ENCODE measurements at regions not wholly inside any gene's neighbourhood (a gene's known extent, or its start where the extent isn't known, plus 50 kb on each side); places are given as distances from the start of the nearest gene placed in this dataset.

DNA sequence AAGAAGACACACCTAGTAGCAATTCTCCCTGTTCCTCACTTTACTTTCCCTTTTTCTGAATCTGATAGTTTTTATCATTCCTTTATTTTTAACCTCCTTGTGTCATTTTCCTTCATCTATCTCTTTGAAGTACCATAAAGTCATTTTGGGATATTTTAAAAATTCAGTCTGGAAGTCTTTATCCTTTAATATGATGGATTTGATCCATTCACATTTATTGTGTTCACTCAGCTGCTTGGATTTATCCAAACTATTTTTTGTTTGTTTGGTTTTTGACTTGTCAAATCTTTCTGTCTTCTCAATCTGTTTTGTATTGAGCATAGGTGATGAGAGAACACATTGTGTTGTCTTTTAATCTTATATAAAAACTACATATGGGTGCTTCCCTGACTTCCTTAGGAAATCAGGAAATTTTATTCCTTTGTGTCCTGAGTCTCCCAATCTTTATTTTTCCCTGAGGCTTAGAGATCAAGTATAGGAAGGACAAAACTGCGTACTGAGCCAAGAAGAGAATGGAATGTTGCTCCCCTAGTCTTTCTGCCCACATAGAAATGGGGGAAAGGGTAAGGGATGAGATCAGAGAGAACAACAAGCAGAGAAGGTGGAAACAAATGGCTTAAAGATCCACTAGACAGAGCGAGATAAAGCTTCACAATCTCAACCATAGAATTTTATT is 132.7 kb upstream of the HABP2 start:
- TF ChIP-seq, protein P1, sequence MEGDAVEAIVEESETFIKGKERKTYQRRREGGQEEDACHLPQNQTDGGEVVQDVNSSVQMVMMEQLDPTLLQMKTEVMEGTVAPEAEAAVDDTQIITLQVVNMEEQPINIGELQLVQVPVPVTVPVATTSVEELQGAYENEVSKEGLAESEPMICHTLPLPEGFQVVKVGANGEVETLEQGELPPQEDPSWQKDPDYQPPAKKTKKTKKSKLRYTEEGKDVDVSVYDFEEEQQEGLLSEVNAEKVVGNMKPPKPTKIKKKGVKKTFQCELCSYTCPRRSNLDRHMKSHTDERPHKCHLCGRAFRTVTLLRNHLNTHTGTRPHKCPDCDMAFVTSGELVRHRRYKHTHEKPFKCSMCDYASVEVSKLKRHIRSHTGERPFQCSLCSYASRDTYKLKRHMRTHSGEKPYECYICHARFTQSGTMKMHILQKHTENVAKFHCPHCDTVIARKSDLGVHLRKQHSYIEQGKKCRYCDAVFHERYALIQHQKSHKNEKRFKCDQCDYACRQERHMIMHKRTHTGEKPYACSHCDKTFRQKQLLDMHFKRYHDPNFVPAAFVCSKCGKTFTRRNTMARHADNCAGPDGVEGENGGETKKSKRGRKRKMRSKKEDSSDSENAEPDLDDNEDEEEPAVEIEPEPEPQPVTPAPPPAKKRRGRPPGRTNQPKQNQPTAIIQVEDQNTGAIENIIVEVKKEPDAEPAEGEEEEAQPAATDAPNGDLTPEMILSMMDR (IDR thresholded peaks at IDR 0.05), result no peak
- 70% methylated on average over 1 of the region's 2 CpGs for whole genome bisulfite sequencing (ENCODE audit: insufficient coverage)
- Histone ChIP-seq H3K27ac (ENCODE audit: low read length) (no peak overlapping the region), H3K9me3 (ENCODE audit: control insufficient read depth, insufficient read depth, low read length) (peaks cover 2% of the 10 kb centered on the region), H3K36me3 (ENCODE audit: control insufficient read depth, insufficient read depth, low read length) (no peaks in the 10 kb centered on the region), H3K4me1 (ENCODE audit: control insufficient read depth, insufficient read depth, low read length) (no peaks in the 10 kb centered on the region), H3K4me3 (ENCODE audit: low read length) (no peak overlapping the region), H3K27me3 (ENCODE audit: control insufficient read depth, insufficient read depth, low read length) (no peaks in the 10 kb centered on the region)
- peaks cover 3 to 6% of the 10 kb centered on the region in 2 donors for H3K9me3 Mint-ChIP-seq
- H3K4me3 Mint-ChIP-seq, result no peak overlapping the region
- DNase-seq (no peak), ATAC-seq (no peak)
- H3K36me3 Mint-ChIP-seq, result no peaks in the 10 kb centered on the region
- H3K27ac Mint-ChIP-seq, result no peak overlapping the region
- no peaks in the 10 kb centered on the region for H3K4me1 Mint-ChIP-seq
- peaks cover 12 to 27% of the 10 kb centered on the region in 2 donors for H3K27me3 Mint-ChIP-seq (ENCODE audit: low read depth in 2 of 2)
- intact Hi-C loops (cut with micrococcal nuclease), result no loop called here

DNA sequence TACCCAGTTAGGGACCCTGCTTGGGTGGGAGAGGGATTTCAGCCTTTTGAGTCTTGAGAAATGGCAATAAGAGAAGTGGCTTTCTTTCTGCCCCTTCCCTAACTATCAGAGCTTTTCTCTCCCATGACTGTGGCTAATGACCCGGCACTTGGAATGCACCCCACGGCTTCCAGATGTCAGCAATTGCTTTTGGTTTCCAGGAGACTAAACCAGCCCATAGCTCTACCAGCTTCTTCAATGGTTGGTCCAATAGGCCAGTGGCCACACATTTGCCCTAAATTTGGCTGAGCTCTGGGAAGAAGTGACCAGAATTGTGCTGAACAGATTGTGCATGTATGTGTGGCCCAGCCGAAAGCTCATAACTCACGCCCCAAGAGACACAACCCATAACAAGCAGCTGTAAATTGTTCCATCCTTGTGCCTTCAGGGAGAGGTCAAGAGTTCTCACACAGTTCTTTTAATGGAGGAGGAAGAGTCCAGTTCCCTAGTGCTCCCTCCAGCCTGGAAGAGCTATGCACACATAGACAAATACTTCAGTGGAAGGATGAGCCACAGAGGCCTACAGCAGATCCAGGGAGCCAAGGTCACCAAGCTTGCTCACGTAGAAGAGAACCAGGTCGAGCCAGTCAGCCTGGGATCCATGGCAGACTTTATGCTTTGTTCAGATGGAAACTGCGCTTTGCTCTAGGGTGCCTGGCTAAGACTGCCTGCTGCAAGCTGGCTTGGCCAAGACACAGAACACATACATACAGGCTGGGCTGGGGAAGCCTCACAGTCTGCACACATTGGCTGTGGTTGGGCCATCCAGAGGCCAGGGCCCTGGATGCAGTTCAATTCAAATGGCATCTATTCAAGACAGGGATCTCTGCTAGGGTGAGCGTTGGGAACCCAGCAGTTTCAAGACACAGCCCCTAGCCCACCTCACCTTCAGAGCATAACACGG is 131.8 kb upstream of the HABP2 start:
- H3K27me3 ChIP-seq (ENCODE audit: control insufficient read depth, insufficient read depth, low read length), result no peaks in the 10 kb centered on the region
- H3K4me1 ChIP-seq (ENCODE audit: control insufficient read depth, insufficient read depth, low read length), result no peaks in the 10 kb centered on the region
- intact Hi-C loops (cut with micrococcal nuclease), result no loop called here
- no peak for DNase-seq
- Mint-ChIP-seq H3K9me3 (peaks cover 3 to 6% of the 10 kb centered on the region in 2 donors), H3K36me3 (no peaks in the 10 kb centered on the region), H3K4me3 (no peak overlapping the region), H3K4me1 (no peaks in the 10 kb centered on the region), H3K27ac (no peak overlapping the region), H3K27me3 (ENCODE audit: low read depth in 2 of 2) (peaks cover 9 to 19% of the 10 kb centered on the region in 2 donors)
- H3K9me3 ChIP-seq (ENCODE audit: control insufficient read depth, insufficient read depth, low read length), result peaks cover 2% of the 10 kb centered on the region
- H3K4me3 ChIP-seq (ENCODE audit: low read length), result no peak overlapping the region
- ATAC-seq, result no peak
- TF ChIP-seq, protein P1 (IDR thresholded peaks at IDR 0.05), result no peak
- H3K27ac ChIP-seq (ENCODE audit: low read length), result no peak overlapping the region
- 94% methylated on average over 7 of the region's 9 CpGs for WGBS (ENCODE audit: insufficient coverage)
- H3K36me3 ChIP-seq (ENCODE audit: control insufficient read depth, insufficient read depth, low read length), result no peaks in the 10 kb centered on the region

DNA sequence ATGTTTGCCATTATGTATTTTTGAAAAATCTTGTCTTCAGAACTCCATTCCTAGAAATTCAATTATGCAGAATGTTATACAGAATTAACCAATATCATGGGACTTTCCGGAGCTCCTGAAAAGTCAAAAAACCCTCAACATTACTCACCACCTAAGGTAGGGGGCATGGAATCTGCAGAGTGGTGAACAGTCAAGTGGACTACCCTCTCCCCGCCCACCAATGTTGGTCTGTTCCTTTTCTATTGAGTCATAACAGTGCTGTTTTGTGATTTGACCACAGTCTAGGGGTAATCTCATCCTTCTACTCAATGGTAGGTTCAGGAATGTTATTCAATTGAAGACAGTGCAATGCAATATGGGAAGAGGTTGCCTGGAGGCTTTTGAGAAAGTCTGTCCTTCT is 130.5 kb upstream of the HABP2 start:
- DNase-seq (no peak), ATAC-seq (no peak)
- H3K4me3 ChIP-seq (ENCODE audit: low read length), result no peak overlapping the region
- no peaks in the 10 kb centered on the region for H3K36me3 ChIP-seq (ENCODE audit: control insufficient read depth, insufficient read depth, low read length)
- no peaks in the 10 kb centered on the region for H3K27me3 ChIP-seq (ENCODE audit: control insufficient read depth, insufficient read depth, low read length)
- Mint-ChIP-seq H3K27me3 (ENCODE audit: low read depth in 2 of 2) (peaks cover 4 to 19% of the 10 kb centered on the region in 2 donors), H3K27ac (no peak overlapping the region), H3K36me3 (no peaks in the 10 kb centered on the region), H3K4me1 (no peaks in the 10 kb centered on the region), H3K9me3 (peaks cover 3 to 6% of the 10 kb centered on the region in 2 donors), H3K4me3 (no peak overlapping the region)
- intact Hi-C loops (cut with micrococcal nuclease), result no loop called here
- 100% methylated on average over 1 of the region's 2 CpGs for WGBS (ENCODE audit: insufficient coverage)
- H3K27ac ChIP-seq (ENCODE audit: low read length), result no peak overlapping the region
- TF ChIP-seq, protein P1 (IDR thresholded peaks at IDR 0.05), result no peak
- H3K9me3 ChIP-seq (ENCODE audit: control insufficient read depth, insufficient read depth, low read length), result peaks cover 2% of the 10 kb centered on the region
- H3K4me1 ChIP-seq (ENCODE audit: control insufficient read depth, insufficient read depth, low read length), result no peaks in the 10 kb centered on the region

Measured in natural killer cell (primary cell).